ENCODE measurements at regions not wholly inside any gene's neighbourhood (a gene's known extent, or its start where the extent isn't known, plus 50 kb on each side); places are given as distances from the start of the nearest gene placed in this dataset.

GRCh38 chr13:85265296-85265695, 533.9 kb downstream of the SLITRK6 start:
- H3K27me3 ChIP-seq (ENCODE audit: insufficient read depth, low read length), result no peaks in the 10 kb centered on the region
- no peaks in the 10 kb centered on the region for H3K9me3 ChIP-seq (ENCODE audit: low read length)
- no peak overlapping the region for H2AFZ ChIP-seq (ENCODE audit: low read depth, low read length)
- H3K4me1 ChIP-seq (ENCODE audit: insufficient read depth, low read length), result no peaks in the 10 kb centered on the region
- H3K36me3 ChIP-seq (ENCODE audit: insufficient read depth, low read length), result no peaks in the 10 kb centered on the region
- H3K4me3 ChIP-seq (ENCODE audit: low read length), result no peak overlapping the region

GRCh38 chr13:85262499-85262898, 536.7 kb downstream of the SLITRK6 start:
- Histone ChIP-seq H3K27me3 (ENCODE audit: insufficient read depth, low read length) (no peaks in the 10 kb centered on the region), H3K4me3 (ENCODE audit: low read length) (no peak overlapping the region), H3K36me3 (ENCODE audit: insufficient read depth, low read length) (no peaks in the 10 kb centered on the region), H3K9me3 (ENCODE audit: low read length) (no peaks in the 10 kb centered on the region), H2AFZ (ENCODE audit: low read depth, low read length) (no peak overlapping the region), H3K4me1 (ENCODE audit: insufficient read depth, low read length) (no peaks in the 10 kb centered on the region)

- no peaks in the 10 kb centered on the region for H3K4me1 ChIP-seq (ENCODE audit: insufficient read depth, low read length)
- no peak overlapping the region for H2AFZ ChIP-seq (ENCODE audit: low read depth, low read length)
- no peaks in the 10 kb centered on the region for H3K36me3 ChIP-seq (ENCODE audit: insufficient read depth, low read length)
- H3K4me3 ChIP-seq (ENCODE audit: low read length), result no peak overlapping the region
- no peaks in the 10 kb centered on the region for H3K9me3 ChIP-seq (ENCODE audit: low read length)
- no peaks in the 10 kb centered on the region for H3K27me3 ChIP-seq (ENCODE audit: insufficient read depth, low read length)
These were observed 537.4 kb downstream of the SLITRK6 start for GRCh38 chr13:85261757-85262346.

GRCh38 chr13:85260896-85261295, 538.3 kb downstream of the SLITRK6 start:
- Histone ChIP-seq H3K4me1 (ENCODE audit: insufficient read depth, low read length) (no peaks in the 10 kb centered on the region), H3K27me3 (ENCODE audit: insufficient read depth, low read length) (no peaks in the 10 kb centered on the region), H3K36me3 (ENCODE audit: insufficient read depth, low read length) (no peaks in the 10 kb centered on the region), H2AFZ (ENCODE audit: low read depth, low read length) (no peak overlapping the region), H3K4me3 (ENCODE audit: low read length) (no peak overlapping the region), H3K9me3 (ENCODE audit: low read length) (no peaks in the 10 kb centered on the region)

GRCh38 chr13:85255978-85256377, 543.2 kb downstream of the SLITRK6 start:
- H3K4me1 ChIP-seq (ENCODE audit: insufficient read depth, low read length), result no peaks in the 10 kb centered on the region
- no peaks in the 10 kb centered on the region for H3K9me3 ChIP-seq (ENCODE audit: low read length)
- H3K27me3 ChIP-seq (ENCODE audit: insufficient read depth, low read length), result no peaks in the 10 kb centered on the region
- H3K36me3 ChIP-seq (ENCODE audit: insufficient read depth, low read length), result no peaks in the 10 kb centered on the region
- no peak overlapping the region for H2AFZ ChIP-seq (ENCODE audit: low read depth, low read length)
- H3K4me3 ChIP-seq (ENCODE audit: low read length), result no peak overlapping the region

GRCh38 chr13:85254641-85255040, 544.6 kb downstream of the SLITRK6 start:
- no peaks in the 10 kb centered on the region for H3K9me3 ChIP-seq (ENCODE audit: low read length)
- H3K36me3 ChIP-seq (ENCODE audit: insufficient read depth, low read length), result no peaks in the 10 kb centered on the region
- H3K4me3 ChIP-seq (ENCODE audit: low read length), result no peak overlapping the region
- H2AFZ ChIP-seq (ENCODE audit: low read depth, low read length), result no peak overlapping the region
- H3K4me1 ChIP-seq (ENCODE audit: insufficient read depth, low read length), result no peaks in the 10 kb centered on the region
- no peaks in the 10 kb centered on the region for H3K27me3 ChIP-seq (ENCODE audit: insufficient read depth, low read length)

- H3K4me3 ChIP-seq (ENCODE audit: low read length), result no peak overlapping the region
These were observed 550.1 kb downstream of the SLITRK6 start for GRCh38 chr13:85249151-85249550.

GRCh38 chr13:85247780-85248179, 551.4 kb downstream of the SLITRK6 start:
- Histone ChIP-seq H3K27me3 (ENCODE audit: insufficient read depth, low read length) (no peaks in the 10 kb centered on the region), H2AFZ (ENCODE audit: low read depth, low read length) (no peak overlapping the region), H3K9me3 (ENCODE audit: low read length) (no peaks in the 10 kb centered on the region), H3K36me3 (ENCODE audit: insufficient read depth, low read length) (no peaks in the 10 kb centered on the region), H3K4me3 (ENCODE audit: low read length) (no peak overlapping the region), H3K4me1 (ENCODE audit: insufficient read depth, low read length) (no peaks in the 10 kb centered on the region)

More at GRCh38 chr13:85249151-85249550, 550.1 kb downstream of the SLITRK6 start:
- Histone ChIP-seq H3K4me1 (ENCODE audit: insufficient read depth, low read length) (no peaks in the 10 kb centered on the region), H2AFZ (ENCODE audit: low read depth, low read length) (no peak overlapping the region), H3K9me3 (ENCODE audit: low read length) (no peaks in the 10 kb centered on the region), H3K36me3 (ENCODE audit: insufficient read depth, low read length) (no peaks in the 10 kb centered on the region), H3K27me3 (ENCODE audit: insufficient read depth, low read length) (no peaks in the 10 kb centered on the region)

- Histone ChIP-seq H3K9me3 (ENCODE audit: low read length) (no peaks in the 10 kb centered on the region), H3K27me3 (ENCODE audit: insufficient read depth, low read length) (no peaks in the 10 kb centered on the region), H3K4me3 (ENCODE audit: low read length) (no peak overlapping the region), H3K36me3 (ENCODE audit: insufficient read depth, low read length) (no peaks in the 10 kb centered on the region), H2AFZ (ENCODE audit: low read depth, low read length) (no peak overlapping the region), H3K4me1 (ENCODE audit: insufficient read depth, low read length) (no peaks in the 10 kb centered on the region)
These were observed 555.4 kb downstream of the SLITRK6 start for GRCh38 chr13:85243831-85244230.

- Histone ChIP-seq H3K4me3 (ENCODE audit: low read length) (no peak overlapping the region), H3K4me1 (ENCODE audit: insufficient read depth, low read length) (no peaks in the 10 kb centered on the region), H3K36me3 (ENCODE audit: insufficient read depth, low read length) (no peaks in the 10 kb centered on the region), H2AFZ (ENCODE audit: low read depth, low read length) (no peak overlapping the region), H3K27me3 (ENCODE audit: insufficient read depth, low read length) (no peaks in the 10 kb centered on the region), H3K9me3 (ENCODE audit: low read length) (no peaks in the 10 kb centered on the region)
These were observed 558.2 kb downstream of the SLITRK6 start for GRCh38 chr13:85241060-85241459.

- H3K4me1 ChIP-seq (ENCODE audit: insufficient read depth, low read length), result no peaks in the 10 kb centered on the region
- no peak overlapping the region for H3K4me3 ChIP-seq (ENCODE audit: low read length)
These were observed 562.8 kb downstream of the SLITRK6 start for GRCh38 chr13:85236413-85236812.

GRCh38 chr13:85230691-85231093, 568.5 kb downstream of the SLITRK6 start:
- H3K9me3 ChIP-seq (ENCODE audit: low read length), result no peaks in the 10 kb centered on the region
- H3K36me3 ChIP-seq (ENCODE audit: insufficient read depth, low read length), result no peaks in the 10 kb centered on the region
- no peak overlapping the region for H3K4me3 ChIP-seq (ENCODE audit: low read length)
- no peak overlapping the region for H2AFZ ChIP-seq (ENCODE audit: low read depth, low read length)
- no peaks in the 10 kb centered on the region for H3K27me3 ChIP-seq (ENCODE audit: insufficient read depth, low read length)
- H3K4me1 ChIP-seq (ENCODE audit: insufficient read depth, low read length), result no peaks in the 10 kb centered on the region

More at GRCh38 chr13:85236413-85236812, 562.8 kb downstream of the SLITRK6 start:
- no peaks in the 10 kb centered on the region for H3K9me3 ChIP-seq (ENCODE audit: low read length)
- no peak overlapping the region for H2AFZ ChIP-seq (ENCODE audit: low read depth, low read length)
- H3K36me3 ChIP-seq (ENCODE audit: insufficient read depth, low read length), result no peaks in the 10 kb centered on the region
- no peaks in the 10 kb centered on the region for H3K27me3 ChIP-seq (ENCODE audit: insufficient read depth, low read length)

GRCh38 chr13:85228692-85229091, 570.5 kb downstream of the SLITRK6 start:
- Histone ChIP-seq H3K36me3 (ENCODE audit: insufficient read depth, low read length) (no peaks in the 10 kb centered on the region), H3K4me1 (ENCODE audit: insufficient read depth, low read length) (no peaks in the 10 kb centered on the region), H3K4me3 (ENCODE audit: low read length) (no peak overlapping the region), H3K9me3 (ENCODE audit: low read length) (no peaks in the 10 kb centered on the region), H2AFZ (ENCODE audit: low read depth, low read length) (no peak overlapping the region), H3K27me3 (ENCODE audit: insufficient read depth, low read length) (no peaks in the 10 kb centered on the region)

Data from neuron (in vitro differentiated cells).